ENCODE measurements at regions not wholly inside any gene's neighbourhood (a gene's known extent, or its start where the extent isn't known, plus 50 kb on each side); places are given as distances from the start of the nearest gene placed in this dataset.
"Not testable (repeated sequence)": the region's sequence is repeated elsewhere in the genome, so short reads cannot be mapped to it uniquely, and the experiment has no call there.

DNA sequence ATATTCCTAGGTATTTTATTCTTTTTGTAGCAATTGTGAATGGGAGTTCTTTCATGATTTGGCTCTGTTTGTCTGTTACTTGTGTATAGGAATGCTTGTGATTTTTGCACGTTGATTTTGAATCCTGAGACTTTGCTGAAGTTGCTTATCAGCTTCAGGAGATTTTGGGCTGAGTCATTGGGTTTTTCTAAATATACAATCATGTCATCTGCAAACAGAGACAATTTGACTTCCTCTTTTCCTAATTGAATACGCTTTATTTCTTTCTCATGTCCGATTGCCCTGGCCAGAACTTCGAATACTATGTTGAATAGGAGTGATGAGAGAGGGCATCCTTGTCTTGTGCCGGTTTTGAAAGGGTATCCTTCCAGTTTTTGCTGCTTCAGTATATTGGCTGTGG, 234.6 kb upstream of the RASGRP1 start:
- not testable (repeated sequence) for DNase-seq

DNA sequence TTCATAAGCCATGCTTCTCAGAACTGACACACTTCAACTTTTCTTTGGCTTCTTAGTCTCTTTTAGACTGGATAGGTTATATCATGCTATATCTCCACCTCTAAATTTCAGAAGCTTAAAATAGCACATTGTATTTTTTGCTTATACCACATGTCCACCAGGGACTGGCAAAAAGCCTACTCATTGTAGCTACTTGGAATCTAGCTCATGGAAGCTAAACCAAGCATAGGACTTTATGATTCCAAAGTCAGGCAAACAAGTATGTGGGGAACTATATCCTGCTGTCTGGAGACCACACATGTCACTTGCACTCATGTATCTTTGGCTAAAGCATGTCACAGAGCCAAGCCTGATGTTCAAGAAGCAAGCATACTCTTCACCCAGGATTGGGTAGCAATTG, 245.0 kb upstream of the RASGRP1 start:
- no peak for DNase-seq

DNA sequence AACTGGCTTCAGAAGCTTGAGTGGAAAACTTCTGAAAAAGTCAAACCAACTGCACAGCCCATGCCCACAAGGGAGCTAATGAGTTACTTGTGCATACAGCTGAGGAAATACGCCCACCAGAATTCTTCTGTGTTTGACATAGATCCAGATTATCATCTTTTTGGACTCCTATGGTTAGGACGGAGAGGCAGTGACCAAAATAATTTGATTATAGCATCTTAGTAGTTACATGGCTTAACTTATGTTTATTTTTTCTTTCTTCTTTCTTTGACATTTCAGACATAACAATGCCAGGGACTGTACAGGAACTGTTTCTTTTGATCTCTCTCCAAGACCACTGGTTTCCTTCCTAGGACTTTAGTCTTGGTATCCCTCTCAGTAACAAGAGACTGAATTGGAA, 246.1 kb upstream of the RASGRP1 start:
- no peak for DNase-seq

DNA sequence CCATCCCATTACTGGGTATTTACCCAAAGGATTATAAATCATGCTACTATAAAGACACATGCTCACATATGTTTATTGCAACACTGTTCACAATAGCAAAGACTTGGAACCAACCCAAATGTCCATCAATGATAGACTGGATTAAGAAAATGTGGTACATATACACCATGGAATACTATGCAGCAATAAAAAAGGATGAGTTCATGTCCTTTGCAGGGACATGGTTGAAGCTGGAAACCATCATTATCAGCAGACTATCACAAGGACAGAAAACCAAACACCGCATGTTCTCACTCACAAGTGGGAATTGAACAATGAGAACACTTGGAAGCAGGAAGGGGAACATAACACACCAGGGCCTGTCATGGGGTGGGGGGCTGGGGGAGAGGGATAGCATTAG, 249.6 kb upstream of the RASGRP1 start:
- DNase-seq = not testable (repeated sequence)

DNA sequence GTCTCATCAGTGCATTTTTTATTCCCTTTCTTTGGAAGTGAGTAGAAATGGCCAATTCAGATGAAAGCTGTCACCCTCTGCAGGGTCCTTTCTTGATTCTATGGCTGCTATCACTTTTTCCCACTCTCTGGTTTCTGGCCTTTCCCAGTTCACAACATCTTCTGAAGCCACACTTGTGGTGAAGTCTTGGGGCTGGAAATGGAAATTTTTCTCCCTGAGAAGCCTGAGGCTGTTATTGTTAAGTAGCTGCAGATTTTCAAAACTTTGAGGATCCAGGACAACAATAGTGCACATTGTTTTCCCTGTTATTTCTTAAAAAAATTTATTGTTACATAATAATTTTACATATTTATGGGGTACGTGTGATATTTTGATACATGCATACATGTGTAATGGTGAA, 250.3 kb upstream of the RASGRP1 start:
- no peak for DNase-seq

DNA sequence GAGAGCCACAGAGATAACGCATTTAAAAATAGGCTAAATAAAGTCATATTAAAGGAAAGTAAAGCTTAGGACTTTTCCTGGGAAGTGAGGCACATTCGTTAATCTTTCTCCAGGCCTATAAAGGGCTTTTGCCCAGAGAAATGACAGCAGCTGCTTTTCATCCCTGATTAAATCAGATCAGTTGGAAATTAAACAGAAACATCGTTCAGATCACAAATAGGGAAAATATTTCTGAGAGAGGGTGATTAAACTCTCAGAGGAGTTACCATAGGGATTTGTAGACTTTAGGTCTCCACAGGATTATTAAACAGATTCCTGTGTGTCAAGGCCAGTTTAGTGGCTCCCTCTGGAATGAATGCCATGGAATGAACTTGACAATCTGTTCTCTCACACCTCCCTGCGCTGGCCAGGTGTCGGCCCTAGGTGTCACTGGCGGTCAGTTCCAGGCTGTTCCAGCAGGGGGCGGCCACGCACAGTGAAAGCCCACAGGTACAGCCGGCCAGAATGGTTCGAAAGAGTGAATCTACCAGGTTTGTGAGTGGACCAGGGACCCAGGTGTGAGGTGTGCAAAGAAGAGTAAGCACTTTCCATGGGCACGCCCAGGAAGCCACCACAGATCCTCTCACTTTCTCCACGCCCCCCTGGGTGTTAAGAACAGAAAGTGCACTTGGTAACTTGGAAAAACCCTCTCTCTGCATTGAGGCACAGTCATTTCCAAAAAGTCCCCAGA, 253.0 kb upstream of the RASGRP1 start:
- DNase-seq = peak in 51 of 56 donors; percentile 2 to 84 (median 39)

DNA sequence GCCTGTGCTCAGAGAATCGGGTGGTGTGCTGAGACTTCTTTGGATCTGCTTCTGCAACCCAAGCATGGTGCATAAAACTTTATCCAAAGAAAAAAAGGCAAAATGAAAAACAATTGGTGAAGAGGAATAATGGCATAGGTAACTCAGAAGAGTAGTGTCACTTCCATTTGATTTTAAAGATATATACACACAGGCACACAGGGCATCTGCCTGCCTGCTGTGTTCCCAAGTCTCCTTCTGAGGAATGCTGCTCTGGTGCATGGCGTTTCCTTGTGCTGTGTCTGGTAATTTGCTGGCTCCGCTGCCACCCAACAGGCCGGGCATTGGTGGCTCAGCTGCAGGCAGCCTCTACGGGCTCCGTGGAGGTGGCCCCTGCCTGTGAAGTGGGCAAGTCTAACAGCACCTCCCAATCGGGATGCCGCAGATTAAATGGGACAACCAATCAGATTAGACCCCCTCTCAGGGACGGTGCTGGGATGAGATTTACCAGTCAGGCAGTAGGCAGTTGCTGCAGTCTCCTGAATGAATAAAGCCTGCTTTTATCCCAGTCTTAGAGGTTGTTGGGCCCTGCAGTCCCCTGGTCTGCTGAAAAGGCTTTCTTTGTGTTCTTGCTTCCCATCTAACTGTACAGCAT, 253.7 kb upstream of the RASGRP1 start:
- peak in 29 of 56 donors; percentile 1 to 42 (median 7) for DNase-seq

DNA sequence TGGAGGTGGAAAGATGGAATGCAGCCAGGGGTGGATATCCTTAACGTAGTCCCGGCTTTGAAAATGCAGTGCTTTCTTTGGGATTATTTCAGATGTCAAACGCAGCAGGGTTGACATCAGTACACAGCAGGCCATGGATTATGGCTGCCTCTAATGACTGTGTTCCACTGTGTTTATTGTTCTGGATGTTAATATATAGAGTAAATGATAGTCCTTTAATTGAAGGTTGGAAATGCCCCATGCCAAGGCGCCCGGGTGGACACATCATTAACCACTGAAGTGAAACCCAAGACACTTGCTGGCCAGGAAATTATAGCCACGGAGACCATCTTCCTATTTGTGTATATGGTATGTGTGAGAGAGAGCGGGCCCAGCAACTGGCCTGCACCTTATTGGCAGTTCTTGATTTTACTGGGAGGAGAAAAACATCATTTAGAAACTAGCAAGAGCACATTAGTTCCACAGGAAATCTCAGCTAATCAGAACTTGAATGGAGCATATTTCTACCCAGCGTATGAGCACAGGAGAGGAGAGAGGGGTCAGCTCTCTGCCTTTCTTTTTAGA, 254.9 kb upstream of the RASGRP1 start:
- no peak for DNase-seq

DNA sequence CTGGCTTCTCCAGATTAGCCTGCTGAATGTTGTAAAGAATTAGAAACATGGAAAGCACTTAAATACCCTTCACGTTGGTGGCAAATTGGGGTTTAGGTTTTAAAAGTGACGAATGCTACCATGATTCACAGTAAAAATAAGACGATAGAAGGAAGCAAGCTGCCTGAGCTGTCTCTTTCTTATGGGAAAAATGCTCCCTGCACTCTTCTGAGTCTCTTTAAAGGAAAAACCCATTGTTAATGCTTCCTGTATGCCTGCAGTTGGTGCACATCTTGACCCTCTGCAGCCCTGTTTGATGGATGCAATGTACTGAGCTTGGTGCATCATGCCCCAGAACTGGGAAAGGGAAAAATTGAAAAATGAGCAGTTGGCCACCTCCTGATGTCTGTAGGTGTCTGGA, 258.6 kb upstream of the RASGRP1 start:
- DNase-seq = no peak

DNA sequence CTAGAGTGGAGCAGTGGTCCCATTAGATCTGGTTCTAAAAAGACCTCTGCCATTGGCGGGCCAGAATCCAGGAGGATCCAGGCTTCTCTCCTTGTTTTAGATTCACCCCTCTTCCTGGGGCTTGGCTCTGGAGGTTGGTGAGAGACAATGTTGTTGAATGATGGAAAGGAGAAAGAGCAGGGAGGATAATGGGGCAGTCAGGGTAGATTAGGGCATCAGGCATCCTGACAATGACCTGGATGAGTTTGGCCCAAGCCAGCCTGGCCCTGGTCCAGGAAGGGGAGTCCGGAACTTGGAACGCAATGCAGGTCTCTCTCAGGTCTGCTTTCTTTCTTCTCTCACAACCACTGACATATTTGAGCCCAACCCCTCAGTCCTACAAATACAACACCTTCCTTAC, 260.1 kb upstream of the RASGRP1 start:
- no peak for DNase-seq

DNA sequence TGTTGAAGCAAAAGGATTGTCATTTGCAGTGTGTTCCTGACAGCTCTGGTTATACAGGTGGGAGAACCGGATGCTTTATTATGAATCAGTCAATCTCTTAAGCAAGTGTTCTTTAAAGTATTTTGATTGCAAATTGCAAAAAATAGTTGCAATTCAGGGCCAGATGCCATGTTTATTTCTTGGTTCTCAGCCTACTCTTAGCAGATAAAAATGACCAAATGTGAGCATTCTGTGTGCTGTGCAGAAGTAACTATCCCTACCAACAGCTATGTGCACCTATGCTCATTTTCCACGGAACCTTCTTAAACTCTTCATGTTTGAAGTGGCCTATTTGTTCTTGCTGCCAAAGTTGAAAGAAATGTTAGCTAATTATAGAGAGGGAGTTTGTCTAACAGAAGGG, 262.3 kb upstream of the RASGRP1 start:
- DNase-seq = no peak

DNA sequence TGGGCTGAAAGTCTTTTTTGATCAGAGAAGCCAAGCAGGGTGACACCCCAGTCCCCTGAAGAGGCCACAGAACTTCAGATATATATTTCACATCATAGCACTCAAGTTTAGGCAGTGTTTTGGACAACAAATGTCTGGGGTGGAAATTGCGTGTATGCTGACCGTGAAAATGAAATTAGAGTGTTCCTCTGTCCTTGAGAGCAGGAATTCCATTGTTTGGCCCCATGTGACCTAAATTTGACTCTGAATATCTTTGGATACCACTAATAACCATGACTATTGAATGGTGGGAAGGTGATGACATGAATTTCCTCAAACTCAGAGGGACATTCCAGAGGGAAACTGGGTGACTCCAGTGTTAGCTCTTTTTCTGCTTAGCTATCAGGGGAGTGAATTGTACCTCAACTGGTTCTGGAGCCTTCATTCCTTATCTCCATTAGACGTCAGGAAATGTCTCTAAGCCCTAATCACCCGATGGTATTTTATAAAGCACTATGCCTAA, 263.5 kb upstream of the RASGRP1 start:
- DNase-seq = no peak

DNA sequence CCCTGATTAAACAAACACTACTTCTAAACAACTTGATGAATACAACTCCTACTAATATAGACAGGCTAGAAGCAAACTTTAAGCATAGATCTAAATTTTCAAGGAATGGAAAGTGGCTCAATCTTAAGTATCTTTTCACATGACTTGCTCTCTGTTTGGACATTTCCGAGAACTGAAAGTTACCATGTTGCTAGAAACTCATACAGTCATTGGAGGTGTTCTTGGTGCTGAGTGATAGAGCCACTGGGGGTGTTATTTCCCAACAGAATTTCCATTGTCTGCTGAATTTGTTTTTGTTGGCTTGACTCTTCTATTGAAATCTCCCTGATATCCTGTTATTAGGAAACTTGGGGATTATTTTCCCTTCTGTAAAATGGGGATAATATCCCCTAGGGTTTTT, 264.5 kb upstream of the RASGRP1 start:
- DNase-seq = no peak

DNA sequence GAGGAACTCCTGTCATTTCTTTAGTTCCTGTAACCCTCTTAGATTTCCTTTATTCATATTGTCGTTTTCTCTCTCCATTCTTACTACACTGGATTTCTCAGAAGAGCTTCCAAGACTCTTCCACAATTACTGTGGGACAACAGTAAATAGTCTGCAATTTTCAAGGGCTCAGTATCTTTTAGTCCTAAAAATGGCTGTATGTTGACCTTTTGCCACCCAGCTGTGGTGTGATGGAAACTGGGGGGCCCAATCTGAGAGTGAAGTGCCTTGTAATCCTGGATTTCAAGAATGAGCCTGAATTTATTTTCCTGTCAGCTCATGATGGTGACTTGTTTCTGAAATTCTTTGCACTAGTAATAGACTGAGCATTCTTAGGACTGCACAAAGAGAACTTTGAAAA, 277.6 kb upstream of the RASGRP1 start:
- no peak for DNase-seq

DNA sequence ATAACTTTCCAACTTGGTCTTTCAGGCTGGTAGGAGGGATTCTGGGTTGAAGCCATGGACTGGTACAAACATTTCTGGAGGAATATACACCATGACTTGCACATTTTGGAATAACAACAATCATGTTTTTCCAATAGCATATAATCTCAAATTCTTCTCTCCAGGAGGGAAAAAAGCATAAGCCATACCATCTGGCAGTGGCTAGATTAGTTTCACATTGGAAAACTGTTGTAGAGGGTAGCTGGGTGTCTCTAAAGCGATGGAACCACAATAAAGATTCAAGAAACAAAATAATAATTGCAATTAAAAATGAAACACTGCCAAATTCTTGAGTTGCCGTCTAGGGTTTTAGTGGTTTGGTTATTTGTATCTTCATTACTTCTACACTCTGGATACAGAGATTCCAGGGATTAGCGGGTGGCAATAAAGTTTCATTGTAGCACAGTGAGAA, 278.5 kb upstream of the RASGRP1 start:
- no peak for DNase-seq

DNA sequence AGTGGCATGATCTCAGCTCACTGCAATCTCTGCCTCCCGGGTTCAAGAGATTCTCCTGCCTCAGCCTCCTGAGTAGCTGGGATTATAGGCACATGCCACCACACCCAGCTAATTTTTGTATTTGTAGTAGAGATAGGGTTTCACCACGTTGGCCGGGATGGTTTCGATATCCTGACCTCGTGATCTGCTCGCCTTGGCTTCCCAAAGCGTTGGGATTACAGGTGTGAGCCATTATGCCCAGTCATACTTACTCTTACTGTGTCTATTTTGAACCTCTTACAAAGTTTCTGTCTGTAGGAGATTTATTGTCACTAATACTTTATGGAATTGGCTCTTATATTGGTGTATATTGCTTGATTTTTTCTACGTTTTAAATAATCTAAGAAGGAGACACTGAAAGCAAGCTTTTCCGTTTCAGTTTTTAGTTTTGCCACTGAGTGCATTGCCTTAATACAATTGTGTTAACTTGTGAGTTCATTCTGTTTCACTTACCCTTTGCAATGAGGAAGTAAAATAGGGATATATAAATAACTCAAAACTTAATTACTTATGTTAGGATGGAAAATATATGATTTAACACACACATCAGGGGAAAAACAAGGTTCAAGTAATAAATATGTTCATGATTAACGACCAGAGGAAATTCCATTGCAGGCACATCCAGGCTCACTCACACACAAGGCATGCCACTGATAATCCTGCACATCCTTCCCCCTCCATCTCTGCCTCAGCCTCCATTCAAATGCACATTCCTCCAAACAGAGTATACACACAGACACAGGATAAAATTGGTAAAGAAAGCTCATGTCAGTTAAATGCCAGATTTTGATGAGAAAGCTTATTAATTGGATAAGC, 279.3 kb upstream of the RASGRP1 start:
- no peak for DNase-seq

DNA sequence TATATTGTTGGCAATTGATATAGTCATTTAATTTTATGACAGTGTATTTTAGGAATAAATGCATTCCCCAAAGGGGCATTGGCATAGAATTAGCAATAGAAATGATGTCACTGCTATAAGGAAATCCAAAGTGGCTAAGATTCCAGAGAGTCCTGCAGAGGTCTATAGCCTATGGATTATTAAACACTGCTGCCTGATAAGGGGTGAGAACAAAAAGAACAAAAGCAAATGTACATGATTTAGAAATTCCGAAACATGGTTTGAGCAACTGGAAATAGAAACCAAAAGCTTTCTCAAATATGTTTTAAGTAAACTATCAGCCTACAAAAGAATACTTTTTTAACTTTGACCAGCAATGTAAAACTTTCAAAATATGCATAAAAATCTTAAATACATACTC, 280.1 kb upstream of the RASGRP1 start:
- DNase-seq = no peak

DNA sequence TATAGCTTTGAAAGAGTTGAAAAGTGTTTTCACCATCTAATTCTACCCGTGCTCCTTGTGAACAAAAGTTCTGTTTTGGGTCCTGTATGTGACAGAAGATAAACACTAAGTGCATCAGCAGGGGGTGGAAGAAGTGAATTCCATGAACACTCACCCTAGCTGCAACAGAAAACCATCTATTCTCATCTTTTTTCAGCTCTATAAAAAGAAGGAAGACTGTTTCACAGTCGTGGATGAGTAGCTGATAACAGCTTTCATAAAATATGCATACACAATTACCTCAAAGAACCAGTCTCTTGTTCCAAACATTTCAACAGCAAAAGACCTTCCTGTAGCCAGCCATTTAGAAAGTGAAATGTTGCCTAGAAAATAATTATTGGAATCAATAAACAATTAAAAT, 281.7 kb upstream of the RASGRP1 start:
- no peak for DNase-seq

DNA sequence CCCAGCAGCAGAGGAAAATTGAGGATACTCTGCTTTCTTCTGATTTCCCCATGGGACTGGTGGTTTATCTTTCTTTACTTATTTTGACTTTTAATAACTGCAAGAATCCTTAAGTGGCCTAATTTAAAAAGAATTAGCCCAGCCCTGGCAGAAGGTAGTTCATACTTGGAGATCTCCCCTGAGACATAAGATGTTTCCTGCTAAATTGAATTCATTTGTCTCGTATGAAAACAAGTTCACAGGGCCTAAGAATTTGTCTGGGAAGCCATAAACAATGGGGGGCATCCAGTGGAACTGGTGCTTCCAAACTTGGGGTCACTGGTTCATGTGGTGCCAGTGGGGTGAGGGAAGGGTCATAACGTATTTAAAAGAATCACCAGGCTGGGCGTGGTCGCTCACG, 283.1 kb upstream of the RASGRP1 start:
- DNase-seq = no peak

DNA sequence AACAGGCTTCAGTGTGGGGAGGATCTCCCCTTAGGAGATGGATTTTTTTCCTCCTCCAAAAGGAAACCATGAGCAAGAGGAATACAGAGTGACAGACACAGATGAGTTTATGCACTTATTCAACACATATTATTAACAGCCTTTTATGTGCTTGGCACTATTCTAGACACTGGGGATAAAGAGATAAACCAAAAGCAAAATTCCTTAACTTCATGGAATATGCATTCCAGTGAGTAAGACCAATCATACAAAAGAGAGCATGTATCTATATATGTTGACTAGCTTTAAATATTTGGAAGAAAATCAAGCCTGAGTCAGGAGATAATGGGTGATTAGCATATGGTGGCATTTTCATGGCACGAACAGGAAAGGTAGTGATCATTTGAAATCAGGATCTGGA, 284.4 kb upstream of the RASGRP1 start:
- no peak for DNase-seq

DNA sequence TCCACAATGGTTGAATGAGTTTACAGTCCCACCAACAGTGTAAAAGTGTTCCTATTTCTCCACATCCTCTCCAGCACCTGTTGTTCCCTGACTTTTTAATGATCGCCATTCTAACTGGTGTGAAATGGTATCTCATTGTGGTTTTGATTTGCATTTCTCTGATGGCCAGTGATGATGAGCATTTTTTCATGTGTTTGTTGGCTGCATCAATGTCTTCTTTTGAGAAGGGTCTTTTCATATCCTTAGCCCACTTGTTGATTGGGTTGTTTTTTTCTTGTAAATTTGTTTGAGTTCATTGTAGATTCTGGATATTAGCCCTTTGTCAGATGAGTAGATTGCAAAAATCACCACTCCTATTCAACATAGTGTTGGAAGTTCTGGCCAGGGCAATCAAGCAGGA, 287.6 kb upstream of the RASGRP1 start:
- not testable (repeated sequence) for DNase-seq

DNA sequence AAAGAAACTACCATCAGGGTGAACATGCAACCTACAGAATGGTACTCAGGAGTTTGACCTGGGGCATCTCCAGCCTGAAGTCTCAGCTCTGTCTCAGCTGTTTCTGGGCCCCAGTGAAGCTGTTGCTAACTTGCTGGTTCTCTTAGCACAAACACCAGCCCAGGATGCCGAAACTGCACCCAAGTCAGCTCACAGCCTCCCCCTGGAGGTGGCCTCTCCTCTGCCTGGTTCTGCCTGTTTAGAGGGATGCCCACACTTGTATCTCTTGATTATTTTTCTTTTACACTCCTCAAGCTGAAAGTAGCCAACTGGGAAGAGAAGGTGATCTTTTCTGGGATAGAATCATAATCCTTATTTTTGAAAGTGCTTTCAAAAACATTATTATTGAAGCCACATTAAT, 289.0 kb upstream of the RASGRP1 start:
- DNase-seq = peak in 3 of 56 donors; percentile 2 to 4 (median 3)
